ENCODE measurements at regions not wholly inside any gene's neighbourhood (a gene's known extent, or its start where the extent isn't known, plus 50 kb on each side); places are given as distances from the start of the nearest gene placed in this dataset.

DNA sequence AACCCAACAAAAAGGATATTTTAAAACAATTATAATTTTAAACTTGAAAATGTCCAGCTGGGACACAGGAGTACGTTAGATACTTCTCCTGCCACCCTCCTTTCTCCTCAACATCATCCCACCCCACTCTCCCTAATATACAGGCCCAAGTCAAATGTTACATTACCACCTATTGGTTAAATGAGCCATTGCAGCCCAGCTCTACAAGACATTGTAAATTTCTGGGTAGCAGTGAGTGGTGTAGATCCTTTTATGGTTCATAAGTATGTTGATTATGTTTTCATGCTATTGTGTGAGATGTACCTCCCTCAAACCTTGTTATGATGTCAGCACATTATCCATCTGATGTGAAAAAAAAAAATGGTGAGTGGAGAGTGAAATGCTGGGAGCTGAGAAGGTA lies 187.1 kb upstream of the BCOR start:
- Mint-ChIP-seq H3K36me3 (ENCODE audit: low read depth) (no peaks in the 10 kb centered on the region), H3K4me1 (ENCODE audit: low read depth) (peaks cover 15% of the 10 kb centered on the region), H3K9me3 (peaks cover 4% of the 10 kb centered on the region), H3K27me3 (no peaks in the 10 kb centered on the region), H3K4me3 (no peak overlapping the region), H3K27ac (no peak overlapping the region)
- CTCF ChIA-PET = no interaction called here
- DNase-seq (no peak), ATAC-seq (ENCODE audit: poor library complexity) (no peak)
- intact Hi-C loops (cut with DNase I, micrococcal nuclease) = no loop called here
- H3K4me3 ChIP-seq (ENCODE audit: low read length) = no peak overlapping the region
- POLR2A ChIA-PET = no interaction called here
- TF ChIP-seq, protein P1, sequence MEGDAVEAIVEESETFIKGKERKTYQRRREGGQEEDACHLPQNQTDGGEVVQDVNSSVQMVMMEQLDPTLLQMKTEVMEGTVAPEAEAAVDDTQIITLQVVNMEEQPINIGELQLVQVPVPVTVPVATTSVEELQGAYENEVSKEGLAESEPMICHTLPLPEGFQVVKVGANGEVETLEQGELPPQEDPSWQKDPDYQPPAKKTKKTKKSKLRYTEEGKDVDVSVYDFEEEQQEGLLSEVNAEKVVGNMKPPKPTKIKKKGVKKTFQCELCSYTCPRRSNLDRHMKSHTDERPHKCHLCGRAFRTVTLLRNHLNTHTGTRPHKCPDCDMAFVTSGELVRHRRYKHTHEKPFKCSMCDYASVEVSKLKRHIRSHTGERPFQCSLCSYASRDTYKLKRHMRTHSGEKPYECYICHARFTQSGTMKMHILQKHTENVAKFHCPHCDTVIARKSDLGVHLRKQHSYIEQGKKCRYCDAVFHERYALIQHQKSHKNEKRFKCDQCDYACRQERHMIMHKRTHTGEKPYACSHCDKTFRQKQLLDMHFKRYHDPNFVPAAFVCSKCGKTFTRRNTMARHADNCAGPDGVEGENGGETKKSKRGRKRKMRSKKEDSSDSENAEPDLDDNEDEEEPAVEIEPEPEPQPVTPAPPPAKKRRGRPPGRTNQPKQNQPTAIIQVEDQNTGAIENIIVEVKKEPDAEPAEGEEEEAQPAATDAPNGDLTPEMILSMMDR (IDR thresholded peaks at IDR 0.05) = no peak
- H3K27ac ChIP-seq (ENCODE audit: low read depth in 1 of 2, low read length in 2 of 2) = no peak overlapping the region
- no peaks in the 10 kb centered on the region for H3K36me3 ChIP-seq (ENCODE audit: insufficient read depth, low read length)
- H3K4me1 ChIP-seq (ENCODE audit: insufficient read depth, low read length) = peaks cover 17% of the 10 kb centered on the region
- H3K9me3 ChIP-seq (ENCODE audit: control insufficient read depth in 1 of 2, insufficient read depth in 1 of 2, low read length in 2 of 2) = no peaks in the 10 kb centered on the region
- H3K27me3 ChIP-seq (ENCODE audit: control insufficient read depth in 1 of 2, insufficient read depth in 2 of 2, low read length in 2 of 2) = no peaks in the 10 kb centered on the region

DNA sequence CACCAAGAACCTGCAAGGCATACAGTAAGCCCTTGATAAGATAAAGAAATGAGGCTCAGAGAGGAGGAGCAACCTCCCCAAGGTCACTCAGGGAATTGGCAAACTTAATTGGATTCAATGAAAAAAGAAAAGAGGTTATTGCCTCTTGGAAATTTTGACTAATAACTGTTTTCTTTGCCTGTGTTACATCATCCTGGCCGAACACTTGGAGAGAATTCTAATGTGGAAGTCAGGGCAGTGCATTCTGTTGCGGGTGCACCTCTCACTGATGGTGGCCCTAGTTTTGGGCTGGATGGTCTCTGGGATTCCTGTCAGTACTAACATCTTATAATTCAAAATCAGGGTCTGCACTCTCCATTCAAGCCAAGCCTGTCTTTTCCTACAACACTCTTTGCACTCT lies 186.2 kb upstream of the BCOR start:
- Histone ChIP-seq H3K27me3 (ENCODE audit: control insufficient read depth in 1 of 2, insufficient read depth in 2 of 2, low read length in 2 of 2) (no peaks in the 10 kb centered on the region), H3K9me3 (ENCODE audit: control insufficient read depth in 1 of 2, insufficient read depth in 1 of 2, low read length in 2 of 2) (no peaks in the 10 kb centered on the region), H3K4me1 (ENCODE audit: insufficient read depth, low read length) (peaks cover 26% of the 10 kb centered on the region), H3K36me3 (ENCODE audit: insufficient read depth, low read length) (no peaks in the 10 kb centered on the region), H3K27ac (ENCODE audit: low read depth in 1 of 2, low read length in 2 of 2) (no peak overlapping the region), H3K4me3 (ENCODE audit: low read length) (no peak overlapping the region)
- Mint-ChIP-seq H3K36me3 (ENCODE audit: low read depth) (no peaks in the 10 kb centered on the region), H3K4me3 (no peak overlapping the region), H3K27me3 (no peaks in the 10 kb centered on the region), H3K9me3 (peaks cover 4% of the 10 kb centered on the region), H3K4me1 (ENCODE audit: low read depth) (peaks cover 23% of the 10 kb centered on the region), H3K27ac (no peak overlapping the region)
- TF ChIP-seq, protein P1 (IDR thresholded peaks at IDR 0.05) = no peak
- POLR2A ChIA-PET = no interaction called here
- intact Hi-C loops (cut with DNase I, micrococcal nuclease) = no loop called here
- DNase-seq = no peak
- CTCF ChIA-PET = no interaction called here
- ATAC-seq (ENCODE audit: poor library complexity) = no peak

DNA sequence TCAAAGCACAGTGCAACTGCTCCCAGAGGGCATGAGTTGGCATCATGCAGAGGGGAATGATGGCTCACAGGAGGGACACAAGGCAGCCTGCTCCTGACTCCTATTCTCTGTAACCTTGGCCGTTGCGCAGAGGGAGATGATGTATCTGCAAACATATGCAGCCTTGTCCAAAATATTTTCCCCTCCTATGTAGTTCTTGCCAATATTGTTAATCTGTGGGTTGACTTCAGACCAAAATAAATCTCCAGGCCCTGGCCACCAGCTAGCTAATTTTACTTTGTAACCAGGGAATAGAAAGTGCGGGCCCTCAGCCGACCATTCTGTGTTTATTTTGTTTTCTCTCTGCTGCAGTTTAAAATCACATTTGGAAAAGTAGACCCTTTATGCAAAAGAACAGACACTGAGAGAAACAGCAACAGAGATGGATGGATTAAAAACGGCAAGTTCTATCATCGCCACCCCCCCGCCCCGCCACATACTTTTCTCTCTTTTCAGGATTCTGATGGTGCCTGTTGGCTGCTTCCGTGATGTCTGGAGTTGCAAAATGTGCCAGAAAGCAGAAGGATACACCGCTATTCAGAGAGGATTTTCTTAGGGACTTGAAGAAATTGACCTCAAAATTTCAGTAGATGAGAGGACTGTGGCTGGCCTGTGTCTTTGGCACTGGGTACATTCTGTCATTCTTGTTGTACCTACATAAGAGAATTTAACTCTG lies 185.3 kb upstream of the BCOR start:
- Histone ChIP-seq H3K4me3 (ENCODE audit: low read length) (no peak overlapping the region), H3K27ac (ENCODE audit: low read depth in 1 of 2, low read length in 2 of 2) (no peak overlapping the region), H3K9me3 (ENCODE audit: control insufficient read depth in 1 of 2, insufficient read depth in 1 of 2, low read length in 2 of 2) (no peaks in the 10 kb centered on the region), H3K27me3 (ENCODE audit: control insufficient read depth in 1 of 2, insufficient read depth in 2 of 2, low read length in 2 of 2) (no peaks in the 10 kb centered on the region), H3K36me3 (ENCODE audit: insufficient read depth, low read length) (no peaks in the 10 kb centered on the region), H3K4me1 (ENCODE audit: insufficient read depth, low read length) (peaks cover 32% of the 10 kb centered on the region)
- no peak for DNase-seq
- H3K27ac Mint-ChIP-seq = no peak overlapping the region
- POLR2A ChIA-PET = no interaction called here
- intact Hi-C loops (cut with DNase I, micrococcal nuclease) = no loop called here
- no peaks in the 10 kb centered on the region for H3K27me3 Mint-ChIP-seq
- no peak overlapping the region for H3K4me3 Mint-ChIP-seq
- CTCF ChIA-PET = no interaction called here
- H3K4me1 Mint-ChIP-seq (ENCODE audit: low read depth) = peaks cover 30% of the 10 kb centered on the region
- ATAC-seq (ENCODE audit: poor library complexity) = no peak
- TF ChIP-seq, protein P1 (IDR thresholded peaks at IDR 0.05) = no peak
- H3K36me3 Mint-ChIP-seq (ENCODE audit: low read depth) = no peaks in the 10 kb centered on the region
- H3K9me3 Mint-ChIP-seq = peaks cover 4% of the 10 kb centered on the region
